Muscle of leg (tissue), 3 donors: ENCODE measurements at regions not wholly inside any gene's neighbourhood (a gene's known extent, or its start where the extent isn't known, plus 50 kb on each side); places are given as distances from the start of the nearest gene placed in this dataset.
A peak's percentile ranks its signal among the peaks of the same experiment; 100 is the strongest.

Experiments used
- DNase-seq: peaks from one replicate; pipeline ENCODE4 v3.0.0; 2013
- H3K27ac ChIP-seq: one replicate; pipeline ENCODE4 v1.5.1; 2013; ENCODE audit warnings: mild to moderate bottlenecking, low read length, control low read depth
- H3K27me3 ChIP-seq: one replicate; pipeline ENCODE4 v1.6.1; 2013; ENCODE audit warnings: low read length; ENCODE audit not compliant: control insufficient read depth, insufficient read depth
- H3K36me3 ChIP-seq: one replicate; pipeline ENCODE4 v1.6.1; 2013; ENCODE audit warnings: low read length; ENCODE audit not compliant: control insufficient read depth, insufficient read depth
- H3K4me1 ChIP-seq: one replicate; pipeline ENCODE4 v1.6.1; 2013; ENCODE audit warnings: low read length; ENCODE audit not compliant: control insufficient read depth, insufficient read depth
- H3K4me3 ChIP-seq: one replicate; pipeline ENCODE4 v1.5.1; 2013; ENCODE audit warnings: low read length, control low read depth
- H3K9me3 ChIP-seq: replicated peaks from 2 replicates; pipeline ENCODE4 v1.6.1; 2013; ENCODE audit warnings: low read depth, low read length; ENCODE audit not compliant: control insufficient read depth
- WGBS: methylation state at CpG from one replicate; pipeline ENCODE4 v1.1.5; 2013; ENCODE audit warnings: missing lambda C conversion rate; ENCODE audit not compliant: insufficient coverage; 5-methylcytosine and 5-hydroxymethylcytosine counted together

DNA sequence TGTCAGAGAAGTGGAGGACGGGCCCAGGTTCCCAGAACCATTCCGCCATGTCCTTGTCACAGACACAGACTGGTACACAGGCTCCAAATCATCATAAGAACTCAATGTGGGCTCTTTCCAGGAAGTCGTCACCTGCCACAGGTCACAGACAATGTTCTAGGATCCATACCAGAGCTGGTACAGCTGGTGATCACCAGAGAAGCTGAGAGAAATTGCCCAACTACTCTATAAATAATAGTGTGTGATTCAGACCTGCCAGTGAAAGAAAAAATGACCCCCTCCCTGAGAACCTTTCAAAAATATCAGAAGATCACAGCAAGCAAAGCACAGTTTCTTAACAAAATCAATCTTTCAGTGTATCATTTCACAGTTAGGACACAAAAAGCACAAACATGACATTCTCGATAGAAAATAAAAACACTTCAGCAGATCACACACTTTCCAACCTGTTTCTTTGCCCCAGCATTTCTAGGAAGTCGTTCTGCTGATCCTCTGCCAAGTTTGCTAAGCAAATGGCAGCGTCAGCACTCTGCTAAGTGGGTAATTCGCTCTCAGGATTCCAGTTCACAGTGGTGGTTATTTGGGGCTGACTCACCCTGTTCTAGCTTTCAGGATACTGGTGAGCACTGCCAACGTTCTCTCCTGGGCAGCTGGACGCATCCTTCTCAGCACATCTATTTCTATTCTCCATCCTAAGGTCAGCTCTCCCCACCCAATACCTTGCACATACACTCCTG, 223.3 kb upstream of the SFSWAP start:
- H3K27ac ChIP-seq: no peak overlapping the region
- peaks cover 8% of the 10 kb centered on the region for H3K4me1 ChIP-seq
- H3K4me3 ChIP-seq: no peak overlapping the region
- peaks cover 3% of the 10 kb centered on the region for H3K27me3 ChIP-seq
- WGBS: 24% methylated on average over 2 of the region's 9 CpGs
- no peaks in the 10 kb centered on the region for H3K36me3 ChIP-seq
- H3K9me3 ChIP-seq: no peaks in the 10 kb centered on the region
- peak; percentile 14 for DNase-seq

GRCh38 chr12:131489718-131490117, 221.2 kb upstream of the SFSWAP start:
- 100% methylated on average over 3 of the region's 3 CpGs for WGBS
- Histone ChIP-seq H3K9me3 (no peaks in the 10 kb centered on the region), H3K27me3 (peaks cover 4% of the 10 kb centered on the region), H3K36me3 (no peaks in the 10 kb centered on the region), H3K27ac (no peak overlapping the region), H3K4me1 (peaks cover 9% of the 10 kb centered on the region), H3K4me3 (no peak overlapping the region)
- DNase-seq: no peak

GRCh38 chr12:131491155-131491554, 219.7 kb upstream of the SFSWAP start:
- no peak overlapping the region for H3K27ac ChIP-seq
- WGBS: no CpG with 5 or more reads among the region's 1 CpG

GRCh38 chr12:131491916-131492490, 218.9 kb upstream of the SFSWAP start:
- peak; percentile 80 for DNase-seq
- Histone ChIP-seq H3K4me3 (no peak overlapping the region), H3K36me3 (no peaks in the 10 kb centered on the region), H3K27ac (no peak overlapping the region), H3K9me3 (no peaks in the 10 kb centered on the region), H3K4me1 (peaks cover 9% of the 10 kb centered on the region), H3K27me3 (peaks cover 6% of the 10 kb centered on the region)
- 63% methylated on average over 2 of the region's 3 CpGs for WGBS

More at GRCh38 chr12:131491155-131491554, 219.7 kb upstream of the SFSWAP start:
- peaks cover 9% of the 10 kb centered on the region for H3K4me1 ChIP-seq
- no peak for DNase-seq
- no peak overlapping the region for H3K4me3 ChIP-seq
- no peaks in the 10 kb centered on the region for H3K9me3 ChIP-seq
- peaks cover 6% of the 10 kb centered on the region for H3K27me3 ChIP-seq
- H3K36me3 ChIP-seq: no peaks in the 10 kb centered on the region

DNA sequence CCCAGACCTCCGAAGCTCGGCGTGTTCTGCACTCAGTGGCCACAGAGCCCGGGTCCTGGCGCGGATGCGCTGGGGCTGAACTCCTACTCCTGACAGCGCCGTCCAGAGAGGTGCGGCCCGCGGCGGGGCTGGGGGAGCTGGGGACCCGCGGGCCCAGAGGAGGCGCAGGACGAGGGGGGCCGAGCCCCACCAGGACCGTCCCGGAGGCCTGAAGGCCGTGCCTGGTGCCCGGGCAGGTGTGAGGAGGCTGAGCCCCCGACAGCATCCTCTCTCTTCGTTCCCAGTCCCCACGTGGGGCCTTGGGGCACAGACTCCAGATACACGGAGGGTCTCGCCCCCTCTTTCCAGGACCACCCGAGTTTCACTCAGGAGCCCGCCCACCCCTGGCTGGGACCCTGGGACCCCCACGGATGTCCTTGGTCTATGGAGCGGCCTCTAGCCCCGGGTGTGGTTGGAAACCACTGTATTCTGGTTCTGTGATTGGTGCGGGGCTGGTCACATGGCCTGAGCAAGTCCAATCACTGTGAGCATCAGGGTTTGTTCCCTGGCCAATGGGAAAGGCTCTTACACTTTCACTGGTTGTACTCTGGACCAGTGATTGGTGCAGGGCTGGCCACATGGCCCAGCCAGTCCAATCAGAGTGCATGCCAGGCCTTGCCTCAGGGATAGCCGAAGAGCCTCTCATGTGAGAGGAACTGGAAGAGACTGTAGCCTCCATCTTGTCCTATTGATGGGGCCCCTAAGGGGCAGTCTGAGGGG, 217.6 kb upstream of the SFSWAP start:
- H3K36me3 ChIP-seq: no peaks in the 10 kb centered on the region
- H3K27me3 ChIP-seq: peaks cover 4% of the 10 kb centered on the region
- DNase-seq: no peak
- H3K27ac ChIP-seq: no peak overlapping the region
- peaks cover 9% of the 10 kb centered on the region for H3K4me1 ChIP-seq
- no peaks in the 10 kb centered on the region for H3K9me3 ChIP-seq
- H3K4me3 ChIP-seq: no peak overlapping the region
- WGBS: 77% methylated on average over 15 of the region's 34 CpGs

GRCh38 chr12:131494216-131494615, 216.7 kb upstream of the SFSWAP start:
- no peak for DNase-seq
- peaks cover 9% of the 10 kb centered on the region for H3K4me1 ChIP-seq
- no peaks in the 10 kb centered on the region for H3K36me3 ChIP-seq
- no peak overlapping the region for H3K4me3 ChIP-seq
- no peak overlapping the region for H3K27ac ChIP-seq
- peaks cover 4% of the 10 kb centered on the region for H3K27me3 ChIP-seq
- 91% methylated on average over 24 of the region's 24 CpGs for WGBS
- no peaks in the 10 kb centered on the region for H3K9me3 ChIP-seq

- Histone ChIP-seq H3K4me1 (peaks cover 9% of the 10 kb centered on the region), H3K36me3 (no peaks in the 10 kb centered on the region), H3K27me3 (peaks cover 7% of the 10 kb centered on the region), H3K9me3 (no peaks in the 10 kb centered on the region), H3K27ac (no peak overlapping the region), H3K4me3 (no peak overlapping the region)
- WGBS: 81% methylated on average over 3 of the region's 9 CpGs
- DNase-seq: no peak
Measured at GRCh38 chr12:131494741-131495524, 216.0 kb upstream of the SFSWAP start.

DNA sequence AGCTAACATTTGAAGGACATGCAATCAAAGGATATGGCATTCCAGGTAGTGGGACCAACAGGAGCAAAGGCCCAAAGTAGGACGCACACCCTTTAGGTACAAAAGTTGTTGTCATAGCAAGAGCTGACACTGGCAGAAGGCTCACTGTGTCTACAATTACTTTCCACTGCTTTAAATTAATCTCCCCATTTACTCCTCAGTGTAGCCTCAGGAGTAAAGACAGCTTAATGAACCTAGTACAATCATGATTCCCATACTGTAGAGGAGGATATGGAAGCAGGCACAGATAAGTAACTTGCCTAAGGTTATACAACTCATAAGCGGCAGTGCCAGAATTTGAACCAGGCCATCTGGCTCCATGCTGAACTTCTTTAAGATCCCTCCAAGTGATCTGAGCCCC, 212.9 kb upstream of the SFSWAP start:
- Histone ChIP-seq H3K9me3 (no peaks in the 10 kb centered on the region), H3K27ac (no peak overlapping the region), H3K27me3 (peaks cover 7% of the 10 kb centered on the region), H3K4me3 (no peak overlapping the region), H3K36me3 (no peaks in the 10 kb centered on the region), H3K4me1 (no peaks in the 10 kb centered on the region)
- WGBS: 100% methylated on average over 1 of the region's 2 CpGs
- DNase-seq: no peak

DNA sequence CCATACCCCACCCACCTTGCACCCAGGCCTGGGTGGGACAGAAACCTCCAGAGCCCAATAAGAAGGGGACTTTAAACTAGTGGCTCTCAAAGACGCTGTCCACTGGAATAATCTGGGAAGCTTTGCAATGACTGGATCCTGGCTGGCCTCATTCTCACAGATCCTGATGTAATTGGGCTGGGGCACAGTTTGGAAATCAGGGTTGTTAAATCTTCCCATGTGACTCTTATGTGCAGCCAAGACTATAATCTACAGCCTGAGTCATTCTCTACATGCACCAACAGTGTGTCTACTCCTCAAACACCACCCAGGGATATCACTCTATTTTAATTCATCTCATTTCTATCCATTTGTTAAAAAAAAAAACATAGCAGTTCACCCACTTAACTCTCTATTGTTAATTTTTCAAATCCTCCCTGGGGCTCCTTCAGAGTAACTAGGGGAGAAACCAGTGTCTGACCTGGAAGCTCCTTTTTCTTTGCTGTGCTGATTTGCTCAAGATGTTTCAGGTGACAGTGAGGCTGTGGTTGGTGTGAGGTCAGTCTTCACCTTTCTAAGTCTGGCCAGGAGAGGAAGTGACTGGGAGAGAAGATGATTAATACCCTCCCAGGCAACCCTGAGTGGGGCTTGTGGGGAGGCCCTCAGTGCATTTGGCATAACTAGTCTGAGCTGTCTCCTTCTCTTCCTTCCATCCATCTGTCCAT, 211.6 kb upstream of the SFSWAP start:
- Histone ChIP-seq H3K9me3 (no peaks in the 10 kb centered on the region), H3K36me3 (no peaks in the 10 kb centered on the region), H3K4me1 (no peaks in the 10 kb centered on the region), H3K27ac (no peak overlapping the region), H3K27me3 (peaks cover 7% of the 10 kb centered on the region), H3K4me3 (no peak overlapping the region)
- peak; percentile 63 for DNase-seq
- 43% methylated on average over 1 of the region's 1 CpG for WGBS
